ENCODE measurements at regions not wholly inside any gene's neighbourhood (a gene's known extent, or its start where the extent isn't known, plus 50 kb on each side); places are given as distances from the start of the nearest gene placed in this dataset.

DNA sequence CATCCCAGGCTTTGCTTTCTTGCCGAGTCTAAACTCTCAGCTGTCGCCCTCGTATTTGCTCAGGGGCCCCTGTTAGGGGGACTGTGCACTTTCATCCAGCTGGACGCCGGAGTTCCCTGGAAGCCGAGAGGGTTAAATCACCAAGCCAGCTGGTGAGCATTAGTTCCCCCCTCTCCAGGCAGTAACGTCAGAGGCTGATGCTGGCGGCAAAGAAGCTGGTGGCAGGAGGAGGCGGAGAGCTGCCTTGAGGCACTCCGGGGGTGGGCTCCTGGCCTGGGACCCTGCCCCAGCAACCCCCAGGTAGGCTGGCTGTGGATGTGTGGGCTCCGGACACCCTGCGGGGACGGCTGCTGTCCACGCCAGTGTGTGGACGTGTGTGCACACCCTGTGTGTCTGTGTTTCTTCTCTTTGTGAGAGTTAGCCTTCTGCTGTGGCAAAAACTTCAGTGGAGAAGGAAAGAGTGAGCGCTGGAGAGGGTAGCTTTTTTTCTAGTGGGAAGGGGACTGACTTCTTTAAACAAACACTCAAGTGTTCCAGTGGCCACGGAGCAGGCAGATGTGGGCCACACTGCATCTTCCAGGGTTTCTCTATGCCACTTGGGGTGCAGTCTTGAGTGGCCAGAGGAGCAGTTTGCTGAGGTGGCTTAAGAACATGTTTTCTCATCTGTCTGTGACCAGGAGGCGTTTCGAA is 84.7 kb downstream of the GLI2 start:
- H3K9ac ChIP-seq = no peak overlapping the region
- no peaks in the 10 kb centered on the region for H3K36me3 ChIP-seq
- no peak overlapping the region for H3K27ac ChIP-seq
- TF ChIP-seq Cebpa-rat (IDR thresholded peaks at IDR 0.05) = no peak
- peak overlapping the region; percentile 14 for H3K4me2 ChIP-seq
- H3K9me3 ChIP-seq = no peaks in the 10 kb centered on the region
- H3K4me3 ChIP-seq = no peak overlapping the region
- no peaks in the 10 kb centered on the region for H3K27me3 ChIP-seq
- no peaks in the 10 kb centered on the region for H4K20me1 ChIP-seq
- H3K4me1 ChIP-seq = peaks cover 17% of the 10 kb centered on the region

GRCh38 chr2:120820953-120821279 is 85.2 kb downstream of the GLI2 start:
- Histone ChIP-seq H3K9me3 (no peaks in the 10 kb centered on the region), H3K9ac (no peak overlapping the region), H3K36me3 (no peaks in the 10 kb centered on the region), H3K27me3 (no peaks in the 10 kb centered on the region), H3K4me3 (no peak overlapping the region), H3K4me2 (peak overlapping the region; percentile 14), H4K20me1 (no peaks in the 10 kb centered on the region), H3K27ac (no peak overlapping the region), H3K4me1 (peaks cover 22% of the 10 kb centered on the region)
- no peak for TF ChIP-seq Cebpa-rat (IDR thresholded peaks at IDR 0.05)

- TF ChIP-seq Cebpa-rat (IDR thresholded peaks at IDR 0.05) = no peak
- H4K20me1 ChIP-seq = no peaks in the 10 kb centered on the region
- no peaks in the 10 kb centered on the region for H3K9me3 ChIP-seq
- H3K9ac ChIP-seq = no peak overlapping the region
- no peak overlapping the region for H3K27ac ChIP-seq
- H3K4me1 ChIP-seq = peaks cover 27% of the 10 kb centered on the region
- no peaks in the 10 kb centered on the region for H3K27me3 ChIP-seq
- H3K4me2 ChIP-seq = peak overlapping the region; percentile 14
- H3K4me3 ChIP-seq = no peak overlapping the region
- no peaks in the 10 kb centered on the region for H3K36me3 ChIP-seq
Observed at GRCh38 chr2:120821446-120822160, 85.9 kb downstream of the GLI2 start.

GRCh38 chr2:120822933-120823332 is 87.3 kb downstream of the GLI2 start:
- H4K20me1 ChIP-seq = no peaks in the 10 kb centered on the region
- peaks cover 33% of the 10 kb centered on the region for H3K4me1 ChIP-seq
- no peak overlapping the region for H3K9ac ChIP-seq
- H3K27me3 ChIP-seq = no peaks in the 10 kb centered on the region
- H3K9me3 ChIP-seq = no peaks in the 10 kb centered on the region
- no peaks in the 10 kb centered on the region for H3K36me3 ChIP-seq
- no peak overlapping the region for H3K4me3 ChIP-seq
- no peak for TF ChIP-seq Cebpa-rat (IDR thresholded peaks at IDR 0.05)
- H3K4me2 ChIP-seq = no peak overlapping the region
- H3K27ac ChIP-seq = no peak overlapping the region

- no peak overlapping the region for H3K4me3 ChIP-seq
Observed at GRCh38 chr2:120823551-120823950, 87.9 kb downstream of the GLI2 start.

DNA sequence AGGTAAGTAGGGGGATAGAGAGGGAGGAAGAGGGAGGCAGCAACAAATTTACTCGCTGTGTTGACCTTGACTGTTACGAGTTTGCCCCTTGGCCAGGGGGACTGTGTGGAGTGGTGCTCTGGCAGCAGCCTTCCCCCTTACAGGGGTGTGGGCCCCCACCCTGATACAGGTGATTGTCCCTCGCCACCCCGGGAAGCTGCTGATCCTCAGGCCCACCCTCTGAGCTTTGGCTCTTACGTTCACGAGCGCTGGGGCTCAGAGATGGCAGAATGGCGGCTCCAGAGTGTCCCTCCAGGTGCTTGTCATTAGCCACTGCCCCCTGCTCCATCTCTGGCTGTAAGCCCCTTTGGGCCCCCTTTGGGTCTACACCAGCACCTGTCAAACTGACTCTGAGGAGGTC is 88.6 kb downstream of the GLI2 start:
- Histone ChIP-seq H3K4me2 (no peak overlapping the region), H3K4me3 (no peak overlapping the region), H3K27me3 (no peaks in the 10 kb centered on the region), H3K9me3 (no peaks in the 10 kb centered on the region), H3K9ac (no peak overlapping the region), H3K4me1 (peaks cover 46% of the 10 kb centered on the region), H3K36me3 (no peaks in the 10 kb centered on the region), H4K20me1 (no peaks in the 10 kb centered on the region), H3K27ac (no peak overlapping the region)
- TF ChIP-seq Cebpa-rat (IDR thresholded peaks at IDR 0.05) = no peak

More at GRCh38 chr2:120823551-120823950, 87.9 kb downstream of the GLI2 start:
- no peak overlapping the region for H3K9ac ChIP-seq
- H3K4me1 ChIP-seq = peaks cover 39% of the 10 kb centered on the region
- no peak for TF ChIP-seq Cebpa-rat (IDR thresholded peaks at IDR 0.05)
- no peaks in the 10 kb centered on the region for H4K20me1 ChIP-seq
- H3K9me3 ChIP-seq = no peaks in the 10 kb centered on the region
- H3K27me3 ChIP-seq = no peaks in the 10 kb centered on the region
- no peaks in the 10 kb centered on the region for H3K36me3 ChIP-seq
- H3K27ac ChIP-seq = no peak overlapping the region
- H3K4me2 ChIP-seq = no peak overlapping the region

GRCh38 chr2:120825370-120826259 is 89.9 kb downstream of the GLI2 start:
- Histone ChIP-seq H3K4me2 (peak overlapping the region; percentile 22; the same call in 1 of the 2 replicates), H4K20me1 (no peaks in the 10 kb centered on the region), H3K36me3 (no peaks in the 10 kb centered on the region), H3K9ac (no peak overlapping the region), H3K4me1 (peaks cover 44% of the 10 kb centered on the region), H3K9me3 (no peaks in the 10 kb centered on the region), H3K27me3 (no peaks in the 10 kb centered on the region), H3K27ac (no peak overlapping the region), H3K4me3 (no peak overlapping the region)
- TF ChIP-seq Cebpa-rat (IDR thresholded peaks at IDR 0.05) = no peak

DNA sequence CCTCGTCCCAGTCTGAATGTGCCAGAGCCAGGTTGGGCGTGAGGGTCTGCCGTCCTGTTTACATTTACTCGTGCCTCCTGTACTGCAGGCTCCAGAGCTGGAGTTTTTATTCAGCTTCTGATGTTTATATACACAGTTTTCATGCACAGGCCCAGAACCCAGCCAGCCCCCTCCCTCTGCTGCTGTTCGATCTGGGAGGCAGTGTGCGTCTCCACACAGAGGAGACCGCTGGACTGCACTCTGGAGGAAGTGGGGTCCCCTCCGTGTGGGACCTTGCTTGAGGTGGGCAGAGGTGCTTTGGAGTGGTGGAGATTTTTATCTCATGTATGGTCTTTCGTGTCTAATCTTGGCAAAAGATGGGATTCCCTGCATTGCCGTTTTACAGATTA is 90.6 kb downstream of the GLI2 start:
- H3K27me3 ChIP-seq = no peaks in the 10 kb centered on the region
- no peak overlapping the region for H3K27ac ChIP-seq
- no peaks in the 10 kb centered on the region for H4K20me1 ChIP-seq
- no peak for TF ChIP-seq Cebpa-rat (IDR thresholded peaks at IDR 0.05)
- peaks cover 38% of the 10 kb centered on the region for H3K4me1 ChIP-seq
- H3K4me3 ChIP-seq = no peak overlapping the region
- no peak overlapping the region for H3K9ac ChIP-seq
- H3K4me2 ChIP-seq = peak overlapping the region; percentile 22; the same call in 1 of the 2 replicates
- no peaks in the 10 kb centered on the region for H3K36me3 ChIP-seq
- no peaks in the 10 kb centered on the region for H3K9me3 ChIP-seq

- Histone ChIP-seq H3K9me3 (no peaks in the 10 kb centered on the region), H3K4me2 (peak overlapping the region; percentile 22; the same call in 1 of the 2 replicates), H3K4me1 (peaks cover 35% of the 10 kb centered on the region), H3K9ac (no peak overlapping the region), H4K20me1 (no peaks in the 10 kb centered on the region), H3K27me3 (no peaks in the 10 kb centered on the region), H3K27ac (no peak overlapping the region), H3K36me3 (no peaks in the 10 kb centered on the region), H3K4me3 (no peak overlapping the region)
- no peak for TF ChIP-seq Cebpa-rat (IDR thresholded peaks at IDR 0.05)
Observed at GRCh38 chr2:120826716-120827410, 91.2 kb downstream of the GLI2 start.
